Kidney epithelial cell (primary cell): ENCODE measurements at regions not wholly inside any gene's neighbourhood (a gene's known extent, or its start where the extent isn't known, plus 50 kb on each side); places are given as distances from the start of the nearest gene placed in this dataset.

ENCODE experiments used
- DNase-seq: peaks from one replicate; pipeline ENCODE4 v3.0.0-alpha.2; 2010; ENCODE audit warnings: low read depth
- H3K27me3 ChIP-seq: 2 replicates; pipeline ENCODE4 v1.6.0; 2011; ENCODE audit warnings: low read length; ENCODE audit not compliant: control insufficient read depth, insufficient read depth
- H3K36me3 ChIP-seq: 2 replicates; pipeline ENCODE4 v1.5.1; 2011; ENCODE audit warnings: low read length; ENCODE audit not compliant: control insufficient read depth, insufficient read depth
- H3K4me3 ChIP-seq: 2 replicates; pipeline ENCODE4 v1.5.1; 2011; ENCODE audit warnings: low read depth, mild to moderate bottlenecking, control low read depth, low read length
- TF ChIP-seq, protein P1 (sequence below): IDR thresholded peaks from 2 replicates; pipeline ENCODE4 v1.5.1; 2011; ENCODE audit warnings: mild to moderate bottlenecking, moderate library complexity, low read length, control low read depth, inconsistent platforms; ENCODE audit not compliant: insufficient read depth, poor library complexity, severe bottlenecking

DNA sequence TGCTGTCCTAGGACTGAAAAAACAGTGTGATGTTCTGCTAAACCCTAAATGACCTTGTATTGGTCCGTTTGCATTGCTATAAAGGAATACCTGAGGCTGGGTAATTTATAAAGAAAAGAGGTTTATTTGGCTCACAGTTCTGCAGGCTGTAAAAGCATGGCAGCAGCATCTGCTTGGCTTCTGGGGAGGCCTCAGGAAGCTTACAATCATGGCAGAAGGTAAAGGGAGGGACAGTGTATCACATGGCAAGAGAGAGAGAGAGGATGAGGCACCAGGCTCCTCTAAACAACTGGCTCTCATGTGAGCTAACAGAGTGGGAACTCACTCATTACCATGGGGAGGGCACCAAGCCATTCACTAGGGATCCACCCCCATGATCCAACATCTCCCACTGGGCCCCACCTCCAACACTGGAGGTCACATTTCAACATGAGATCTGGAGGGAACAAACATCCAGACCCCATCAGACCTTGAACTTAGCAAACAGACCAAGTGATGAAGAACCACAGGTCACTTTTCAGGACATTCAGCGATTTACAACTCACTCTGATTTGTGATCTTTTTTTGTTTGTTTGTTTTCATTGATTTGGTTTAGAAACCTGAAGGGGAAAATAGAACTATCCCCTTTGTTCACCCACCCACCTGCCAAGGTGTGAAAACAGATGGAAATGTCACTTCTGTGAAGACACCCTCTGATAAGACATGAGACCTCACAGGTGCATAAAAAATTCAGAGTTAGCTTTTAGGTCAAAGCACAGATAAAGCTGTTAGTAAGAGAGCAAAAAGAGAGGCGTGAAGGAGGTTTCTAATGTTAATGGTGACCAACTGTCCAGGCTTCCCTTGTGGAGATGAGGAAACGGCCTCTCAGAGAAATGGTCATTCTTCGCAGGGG lies 104.2 kb upstream of the RALGPS2 start:
- DNase-seq: no peak

DNA sequence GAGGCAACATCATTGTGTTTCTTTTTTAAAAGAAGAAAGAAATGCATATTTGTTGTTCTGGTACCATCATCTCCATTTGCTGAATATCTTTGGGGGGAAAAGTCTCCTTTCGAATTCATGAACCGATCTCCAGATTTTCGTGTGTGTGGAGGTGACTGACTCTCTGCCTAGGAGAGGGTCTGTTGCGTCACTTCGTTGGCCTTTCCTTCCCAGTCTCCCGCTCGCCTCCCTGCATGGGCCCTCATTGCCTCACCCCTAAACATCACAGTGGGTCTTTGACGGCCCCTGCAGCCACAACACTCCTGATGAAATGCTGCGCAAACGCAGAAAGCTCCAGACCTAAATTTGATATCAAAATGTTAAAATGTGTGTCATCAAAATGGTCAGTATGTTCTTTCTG lies 103.2 kb upstream of the RALGPS2 start:
- no peaks in the 10 kb centered on the region for H3K27me3 ChIP-seq
- H3K36me3 ChIP-seq: no peaks in the 10 kb centered on the region
- no peak for DNase-seq
- no peak overlapping the region for H3K4me3 ChIP-seq
- TF ChIP-seq, protein P1, sequence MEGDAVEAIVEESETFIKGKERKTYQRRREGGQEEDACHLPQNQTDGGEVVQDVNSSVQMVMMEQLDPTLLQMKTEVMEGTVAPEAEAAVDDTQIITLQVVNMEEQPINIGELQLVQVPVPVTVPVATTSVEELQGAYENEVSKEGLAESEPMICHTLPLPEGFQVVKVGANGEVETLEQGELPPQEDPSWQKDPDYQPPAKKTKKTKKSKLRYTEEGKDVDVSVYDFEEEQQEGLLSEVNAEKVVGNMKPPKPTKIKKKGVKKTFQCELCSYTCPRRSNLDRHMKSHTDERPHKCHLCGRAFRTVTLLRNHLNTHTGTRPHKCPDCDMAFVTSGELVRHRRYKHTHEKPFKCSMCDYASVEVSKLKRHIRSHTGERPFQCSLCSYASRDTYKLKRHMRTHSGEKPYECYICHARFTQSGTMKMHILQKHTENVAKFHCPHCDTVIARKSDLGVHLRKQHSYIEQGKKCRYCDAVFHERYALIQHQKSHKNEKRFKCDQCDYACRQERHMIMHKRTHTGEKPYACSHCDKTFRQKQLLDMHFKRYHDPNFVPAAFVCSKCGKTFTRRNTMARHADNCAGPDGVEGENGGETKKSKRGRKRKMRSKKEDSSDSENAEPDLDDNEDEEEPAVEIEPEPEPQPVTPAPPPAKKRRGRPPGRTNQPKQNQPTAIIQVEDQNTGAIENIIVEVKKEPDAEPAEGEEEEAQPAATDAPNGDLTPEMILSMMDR: no peak

More for the DNA sequence above, 104.2 kb upstream of the RALGPS2 start:
- Histone ChIP-seq H3K27me3 (no peaks in the 10 kb centered on the region), H3K4me3 (no peak overlapping the region), H3K36me3 (no peaks in the 10 kb centered on the region)
- TF ChIP-seq, protein P1: no peak

DNA sequence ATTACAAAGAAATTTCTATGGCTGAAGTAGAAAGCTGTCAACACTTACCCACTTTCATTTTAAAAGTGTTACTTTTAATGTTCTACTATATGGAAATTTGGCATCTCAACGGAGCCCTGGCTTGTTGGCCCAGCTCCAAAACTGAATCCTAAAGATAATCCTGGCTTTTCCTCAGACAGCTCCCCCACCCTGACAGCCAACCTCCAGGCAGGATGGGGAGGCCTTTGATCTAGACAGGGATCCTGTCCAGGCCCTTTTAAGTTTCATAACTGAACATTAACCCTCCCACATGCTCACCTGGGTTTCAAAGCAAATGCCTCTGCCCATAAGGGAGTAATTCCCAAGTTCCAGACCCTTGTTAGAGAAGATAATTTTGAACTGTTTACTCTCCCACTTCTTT lies 99.3 kb upstream of the RALGPS2 start:
- H3K36me3 ChIP-seq: no peaks in the 10 kb centered on the region
- H3K4me3 ChIP-seq: no peak overlapping the region
- no peaks in the 10 kb centered on the region for H3K27me3 ChIP-seq
- no peak for DNase-seq
- TF ChIP-seq, protein P1: no peak

DNA sequence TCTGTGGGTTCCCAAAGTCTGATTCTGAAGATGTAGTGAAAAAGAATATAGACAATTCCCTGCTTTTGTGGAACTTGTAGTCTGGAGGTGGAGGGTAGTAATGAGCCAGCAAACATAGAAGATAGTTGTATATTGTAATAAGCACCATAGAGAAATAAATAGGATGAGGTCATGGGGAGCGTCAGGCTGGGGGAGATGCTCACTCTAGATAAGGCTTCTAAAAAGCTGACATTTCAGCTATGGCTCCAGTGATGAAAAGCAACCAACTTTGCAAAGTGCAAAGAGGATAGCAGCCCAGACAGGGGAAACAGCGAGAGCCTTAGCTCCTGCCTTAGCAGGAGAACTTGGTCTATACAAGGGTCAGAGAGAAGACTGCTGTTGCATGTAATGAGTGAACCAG lies 98.0 kb upstream of the RALGPS2 start:
- TF ChIP-seq, protein P1: no peak
- no peaks in the 10 kb centered on the region for H3K27me3 ChIP-seq
- no peak for DNase-seq

DNA sequence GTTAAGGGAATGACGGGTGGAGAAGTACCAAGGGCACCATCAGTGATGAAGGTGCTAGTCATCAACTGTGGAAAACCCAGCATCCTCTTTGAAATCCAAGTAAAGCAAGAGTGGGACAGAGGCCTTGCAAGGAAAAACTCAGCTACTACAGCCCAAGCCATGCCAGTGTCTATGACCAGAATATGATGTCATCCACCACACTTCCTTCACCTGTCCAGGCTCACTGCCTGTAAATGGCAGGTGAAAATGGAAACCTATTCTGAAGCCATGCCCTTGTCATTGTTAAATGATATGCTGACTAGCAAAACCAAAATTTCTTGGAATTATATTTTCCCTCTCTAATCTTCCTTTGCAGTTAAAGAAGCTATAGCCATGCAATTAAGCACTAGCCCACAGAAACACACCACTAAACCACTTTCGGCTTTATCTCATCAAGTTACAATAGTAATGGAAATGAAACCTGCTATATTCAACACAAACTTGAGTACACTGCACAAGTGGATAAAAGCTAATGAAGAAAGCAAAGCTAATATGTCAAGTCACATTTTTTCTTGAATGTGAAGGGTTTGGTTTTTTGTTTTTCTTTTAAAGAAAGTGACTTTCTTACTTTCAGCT lies 96.3 kb upstream of the RALGPS2 start:
- DNase-seq: no peak
- TF ChIP-seq, protein P1: no peak
- H3K36me3 ChIP-seq: no peaks in the 10 kb centered on the region
- no peak overlapping the region for H3K4me3 ChIP-seq
- no peaks in the 10 kb centered on the region for H3K27me3 ChIP-seq

More for the DNA sequence above, 98.0 kb upstream of the RALGPS2 start:
- no peak overlapping the region for H3K4me3 ChIP-seq
- H3K36me3 ChIP-seq: no peaks in the 10 kb centered on the region
